ENCODE measurements at regions not wholly inside any gene's neighbourhood (a gene's known extent, or its start where the extent isn't known, plus 50 kb on each side); places are given as distances from the start of the nearest gene placed in this dataset.
A peak's percentile ranks its signal among the peaks of the same experiment; 100 is the strongest.

GRCh38 chr10:100653957-100654781, 91.2 kb upstream of the PAX2 start (continued):
- TF ChIP-seq TCF7L2 (IDR thresholded peaks at IDR 0.05; ENCODE audit: borderline replicate concordance, low read depth, low read length) (0 out of 2 replicates have a peak, but pooled peaks have one; percentile 49), ZNF121 (tag by site-specific recombination; IDR thresholded peaks at IDR 0.05) (no peak), ZNF510 (tag by site-specific recombination; IDR thresholded peaks at IDR 0.05; ENCODE audit: insufficient replicate concordance) (no peak)

- Histone ChIP-seq H3K9me3 (ENCODE audit: control insufficient read depth, insufficient read depth, low read depth, low read length) (no peaks in the 10 kb centered on the region), H3K4me1 (ENCODE audit: control insufficient read depth, insufficient read depth, low read length) (peaks cover 9% of the 10 kb centered on the region), H3K36me3 (ENCODE audit: control insufficient read depth in 2 of 2, insufficient read depth in 1 of 2, low read length in 2 of 2) (no peaks in the 10 kb centered on the region), H3K27ac (ENCODE audit: extremely low read depth, low read depth, low read length) (peak overlapping the region; percentile 90), H3K4me3 (ENCODE audit: low read depth, low read length) (no peak overlapping the region)
- ChIA-PET CTCF (interaction anchor here (0.7 kb wide), 1 partner anchor 1343 kb away, joined by 3 read pairs; no protein-coding TSS in a partner anchor), POLR2A (no interaction called here)
- TF ChIP-seq ZXDB (tag by site-specific recombination; IDR thresholded peaks at IDR 0.05) = peak; percentile 98
- no peak for TF ChIP-seq SCRT1 (tag by site-specific recombination; IDR thresholded peaks at IDR 0.05; ENCODE audit: borderline replicate concordance)
- TF ChIP-seq, protein P1, sequence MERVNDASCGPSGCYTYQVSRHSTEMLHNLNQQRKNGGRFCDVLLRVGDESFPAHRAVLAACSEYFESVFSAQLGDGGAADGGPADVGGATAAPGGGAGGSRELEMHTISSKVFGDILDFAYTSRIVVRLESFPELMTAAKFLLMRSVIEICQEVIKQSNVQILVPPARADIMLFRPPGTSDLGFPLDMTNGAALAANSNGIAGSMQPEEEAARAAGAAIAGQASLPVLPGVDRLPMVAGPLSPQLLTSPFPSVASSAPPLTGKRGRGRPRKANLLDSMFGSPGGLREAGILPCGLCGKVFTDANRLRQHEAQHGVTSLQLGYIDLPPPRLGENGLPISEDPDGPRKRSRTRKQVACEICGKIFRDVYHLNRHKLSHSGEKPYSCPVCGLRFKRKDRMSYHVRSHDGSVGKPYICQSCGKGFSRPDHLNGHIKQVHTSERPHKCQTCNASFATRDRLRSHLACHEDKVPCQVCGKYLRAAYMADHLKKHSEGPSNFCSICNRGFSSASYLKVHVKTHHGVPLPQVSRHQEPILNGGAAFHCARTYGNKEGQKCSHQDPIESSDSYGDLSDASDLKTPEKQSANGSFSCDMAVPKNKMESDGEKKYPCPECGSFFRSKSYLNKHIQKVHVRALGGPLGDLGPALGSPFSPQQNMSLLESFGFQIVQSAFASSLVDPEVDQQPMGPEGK (tag by site-specific recombination; IDR thresholded peaks at IDR 0.05) = peak; percentile 97
- TF ChIP-seq ZNF76 (tag by site-specific recombination; IDR thresholded peaks at IDR 0.05; ENCODE audit: borderline replicate concordance, low read depth) = 0 out of 2 replicates have a peak, but pooled peaks have one; percentile 14
- no peak for TF ChIP-seq ZSCAN16 (tag by site-specific recombination; IDR thresholded peaks at IDR 0.05)
- peak; percentile 90; the same call in 1 of the 2 replicates for TF ChIP-seq ZBTB7A (tag by site-specific recombination; IDR thresholded peaks at IDR 0.05; ENCODE audit: low read depth)
- no peak for TF ChIP-seq ZNF621 (tag by site-specific recombination; IDR thresholded peaks at IDR 0.05)
- TF ChIP-seq ZNF146 (tag by site-specific recombination; IDR thresholded peaks at IDR 0.05) = peak; percentile 30; the same call in 1 of the 2 replicates
- TF ChIP-seq ZFP69B (tag by site-specific recombination; IDR thresholded peaks at IDR 0.05) = peak; percentile 63
- no peak for TF ChIP-seq ZNF747 (tag by site-specific recombination; IDR thresholded peaks at IDR 0.05)
- TF ChIP-seq, protein P2, sequence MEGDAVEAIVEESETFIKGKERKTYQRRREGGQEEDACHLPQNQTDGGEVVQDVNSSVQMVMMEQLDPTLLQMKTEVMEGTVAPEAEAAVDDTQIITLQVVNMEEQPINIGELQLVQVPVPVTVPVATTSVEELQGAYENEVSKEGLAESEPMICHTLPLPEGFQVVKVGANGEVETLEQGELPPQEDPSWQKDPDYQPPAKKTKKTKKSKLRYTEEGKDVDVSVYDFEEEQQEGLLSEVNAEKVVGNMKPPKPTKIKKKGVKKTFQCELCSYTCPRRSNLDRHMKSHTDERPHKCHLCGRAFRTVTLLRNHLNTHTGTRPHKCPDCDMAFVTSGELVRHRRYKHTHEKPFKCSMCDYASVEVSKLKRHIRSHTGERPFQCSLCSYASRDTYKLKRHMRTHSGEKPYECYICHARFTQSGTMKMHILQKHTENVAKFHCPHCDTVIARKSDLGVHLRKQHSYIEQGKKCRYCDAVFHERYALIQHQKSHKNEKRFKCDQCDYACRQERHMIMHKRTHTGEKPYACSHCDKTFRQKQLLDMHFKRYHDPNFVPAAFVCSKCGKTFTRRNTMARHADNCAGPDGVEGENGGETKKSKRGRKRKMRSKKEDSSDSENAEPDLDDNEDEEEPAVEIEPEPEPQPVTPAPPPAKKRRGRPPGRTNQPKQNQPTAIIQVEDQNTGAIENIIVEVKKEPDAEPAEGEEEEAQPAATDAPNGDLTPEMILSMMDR (tag by site-specific recombination; IDR thresholded peaks at IDR 0.05) = peak; percentile 55; the same call in 1 of the 2 replicates
- peak; percentile 86 for TF ChIP-seq KLF8 (tag by site-specific recombination; IDR thresholded peaks at IDR 0.05)
- TF ChIP-seq ZBTB48 (tag by site-specific recombination; IDR thresholded peaks at IDR 0.05) = peak; percentile 92
- TF ChIP-seq, protein P3, sequence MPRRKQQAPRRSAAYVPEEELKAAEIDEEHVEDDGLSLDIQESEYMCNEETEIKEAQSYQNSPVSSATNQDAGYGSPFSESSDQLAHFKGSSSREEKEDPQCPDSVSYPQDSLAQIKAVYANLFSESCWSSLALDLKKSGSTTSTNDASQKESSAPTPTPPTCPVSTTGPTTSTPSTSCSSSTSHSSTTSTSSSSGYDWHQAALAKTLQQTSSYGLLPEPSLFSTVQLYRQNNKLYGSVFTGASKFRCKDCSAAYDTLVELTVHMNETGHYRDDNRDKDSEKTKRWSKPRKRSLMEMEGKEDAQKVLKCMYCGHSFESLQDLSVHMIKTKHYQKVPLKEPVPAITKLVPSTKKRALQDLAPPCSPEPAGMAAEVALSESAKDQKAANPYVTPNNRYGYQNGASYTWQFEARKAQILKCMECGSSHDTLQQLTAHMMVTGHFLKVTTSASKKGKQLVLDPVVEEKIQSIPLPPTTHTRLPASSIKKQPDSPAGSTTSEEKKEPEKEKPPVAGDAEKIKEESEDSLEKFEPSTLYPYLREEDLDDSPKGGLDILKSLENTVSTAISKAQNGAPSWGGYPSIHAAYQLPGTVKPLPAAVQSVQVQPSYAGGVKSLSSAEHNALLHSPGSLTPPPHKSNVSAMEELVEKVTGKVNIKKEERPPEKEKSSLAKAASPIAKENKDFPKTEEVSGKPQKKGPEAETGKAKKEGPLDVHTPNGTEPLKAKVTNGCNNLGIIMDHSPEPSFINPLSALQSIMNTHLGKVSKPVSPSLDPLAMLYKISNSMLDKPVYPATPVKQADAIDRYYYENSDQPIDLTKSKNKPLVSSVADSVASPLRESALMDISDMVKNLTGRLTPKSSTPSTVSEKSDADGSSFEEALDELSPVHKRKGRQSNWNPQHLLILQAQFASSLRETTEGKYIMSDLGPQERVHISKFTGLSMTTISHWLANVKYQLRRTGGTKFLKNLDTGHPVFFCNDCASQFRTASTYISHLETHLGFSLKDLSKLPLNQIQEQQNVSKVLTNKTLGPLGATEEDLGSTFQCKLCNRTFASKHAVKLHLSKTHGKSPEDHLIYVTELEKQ (tag by site-specific recombination; IDR thresholded peaks at IDR 0.05; ENCODE audit: borderline replicate concordance) = peak; percentile 41
- TF ChIP-seq WT1 (tag by site-specific recombination; IDR thresholded peaks at IDR 0.05) = peak; percentile 66
- TF ChIP-seq KLF9 (tag by site-specific recombination; IDR thresholded peaks at IDR 0.05; ENCODE audit: low read depth) = peak; percentile 52
- no peak for TF ChIP-seq ZNF169 (tag by site-specific recombination; IDR thresholded peaks at IDR 0.05)
- TF ChIP-seq, protein P4, sequence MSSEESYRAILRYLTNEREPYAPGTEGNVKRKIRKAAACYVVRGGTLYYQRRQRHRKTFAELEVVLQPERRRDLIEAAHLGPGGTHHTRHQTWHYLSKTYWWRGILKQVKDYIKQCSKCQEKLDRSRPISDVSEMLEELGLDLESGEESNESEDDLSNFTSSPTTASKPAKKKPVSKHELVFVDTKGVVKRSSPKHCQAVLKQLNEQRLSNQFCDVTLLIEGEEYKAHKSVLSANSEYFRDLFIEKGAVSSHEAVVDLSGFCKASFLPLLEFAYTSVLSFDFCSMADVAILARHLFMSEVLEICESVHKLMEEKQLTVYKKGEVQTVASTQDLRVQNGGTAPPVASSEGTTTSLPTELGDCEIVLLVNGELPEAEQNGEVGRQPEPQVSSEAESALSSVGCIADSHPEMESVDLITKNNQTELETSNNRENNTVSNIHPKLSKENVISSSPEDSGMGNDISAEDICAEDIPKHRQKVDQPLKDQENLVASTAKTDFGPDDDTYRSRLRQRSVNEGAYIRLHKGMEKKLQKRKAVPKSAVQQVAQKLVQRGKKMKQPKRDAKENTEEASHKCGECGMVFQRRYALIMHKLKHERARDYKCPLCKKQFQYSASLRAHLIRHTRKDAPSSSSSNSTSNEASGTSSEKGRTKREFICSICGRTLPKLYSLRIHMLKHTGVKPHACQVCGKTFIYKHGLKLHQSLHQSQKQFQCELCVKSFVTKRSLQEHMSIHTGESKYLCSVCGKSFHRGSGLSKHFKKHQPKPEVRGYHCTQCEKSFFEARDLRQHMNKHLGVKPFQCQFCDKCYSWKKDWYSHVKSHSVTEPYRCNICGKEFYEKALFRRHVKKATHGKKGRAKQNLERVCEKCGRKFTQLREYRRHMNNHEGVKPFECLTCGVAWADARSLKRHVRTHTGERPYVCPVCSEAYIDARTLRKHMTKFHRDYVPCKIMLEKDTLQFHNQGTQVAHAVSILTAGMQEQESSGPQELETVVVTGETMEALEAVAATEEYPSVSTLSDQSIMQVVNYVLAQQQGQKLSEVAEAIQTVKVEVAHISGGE (tag by site-specific recombination; conservative IDR thresholded peaks at IDR 0.05; ENCODE audit: low read depth) = peak; percentile 69; the same call in 1 of the 2 replicates
- TF ChIP-seq ZSCAN23 (tag by site-specific recombination; IDR thresholded peaks at IDR 0.05) = peak; percentile 79; the same call in 1 of the 2 replicates
These were observed 90.5 kb upstream of the PAX2 start for GRCh38 chr10:100654782-100655325.

All from HEK293 (cell line).